PC-9 (cell line): ENCODE measurements at regions not wholly inside any gene's neighbourhood (a gene's known extent, or its start where the extent isn't known, plus 50 kb on each side); places are given as distances from the start of the nearest gene placed in this dataset.

ENCODE experiments used
- BruUV-seq: library from RNA; stranded (reverse); fragments of 400-500 nt; replicated peaks from 2 replicates; lab custom pipeline; 2021; lab: Mats Ljungman, UMichigan
- CTCF ChIA-PET: fragments of 300-600 bp; sonication (Branson Sonifier 250); formaldehyde crosslinking; loops from one replicate; lab custom pipeline; 2022; ENCODE audit warnings: antibody characterized with exemption; lab: Charles Lee
- POLR2A ChIA-PET: fragments of 300-600 bp; sonication (Branson Sonifier 250); formaldehyde crosslinking; loops from one replicate; lab custom pipeline; 2022; ENCODE audit warnings: antibody characterized with exemption; ENCODE audit not compliant: unreplicated experiment; lab: Charles Lee
- DNase-seq, 2 experiments: peaks; one replicate each; pipeline versions ENCODE4 v3.0.0 to v3.0.0-alpha.2; 2015 to 2022; ENCODE audit warnings: mixed read lengths in 1 of 2
- H2AFZ ChIP-seq: fragments of 200-600 bp; sonication (generic); 2 replicates; pipeline ENCODE4 v1.8.1; 2017; ENCODE audit warnings: antibody characterized with exemption
- H3F3A ChIP-seq: fragments of 200-600 bp; sonication (generic); 2 replicates; pipeline ENCODE4 v1.8.1; 2017; ENCODE audit warnings: antibody characterized with exemption, mild to moderate bottlenecking, low read depth; ENCODE audit not compliant: insufficient read depth
- H3K27ac ChIP-seq: fragments of 200-600 bp; sonication (generic); 2 replicates; pipeline ENCODE4 v1.6.1; 2016; ENCODE audit warnings: mixed run types
- H3K27me3 ChIP-seq: fragments of 200-600 bp; sonication (generic); 2 replicates; pipeline ENCODE4 v1.6.1; 2016; ENCODE audit warnings: low read depth, mixed run types; ENCODE audit not compliant: insufficient read depth
- H3K36me3 ChIP-seq: fragments of 200-600 bp; sonication (generic); 2 replicates; pipeline ENCODE4 v1.6.1; 2016; ENCODE audit warnings: low read depth, mixed run types
- H3K4me1 ChIP-seq: fragments of 200-600 bp; sonication (generic); replicated peaks from 2 replicates; pipeline ENCODE4 v1.6.1; 2016; ENCODE audit warnings: mixed run types; ENCODE audit not compliant: insufficient read depth
- H3K4me2 ChIP-seq: fragments of 200-600 bp; sonication (generic); 2 replicates; pipeline ENCODE4 v1.6.1; 2017; ENCODE audit warnings: mixed run types
- H3K4me3 ChIP-seq: fragments of 200-600 bp; sonication (generic); 2 replicates; pipeline ENCODE4 v1.6.1; 2016; ENCODE audit warnings: mixed run types
- H3K79me2 ChIP-seq: fragments of 200-600 bp; sonication (generic); 2 replicates; pipeline ENCODE4 v1.6.1; 2017; ENCODE audit warnings: low read depth, mixed run types
- H3K9me2 ChIP-seq: fragments of 200-600 bp; sonication (generic); 2 replicates; pipeline ENCODE4 v1.8.1; 2017; ENCODE audit warnings: mild to moderate bottlenecking; ENCODE audit not compliant: insufficient read depth
- H3K9me3 ChIP-seq: fragments of 200-600 bp; sonication (generic); 2 replicates; pipeline ENCODE4 v1.8.1; 2016; ENCODE audit warnings: low read depth; ENCODE audit not compliant: insufficient read depth
- H4K20me1 ChIP-seq: fragments of 200-600 bp; sonication (generic); 2 replicates; pipeline ENCODE4 v1.8.1; 2017; ENCODE audit not compliant: insufficient read depth
- CTCF ChIP-seq: fragments of 200-600 bp; sonication (generic); conservative IDR thresholded peaks from 2 replicates; pipeline ENCODE4 v1.6.1; 2017; ENCODE audit warnings: mixed run types, antibody characterized with exemption, mild to moderate bottlenecking, moderate library complexity
- EZH2 ChIP-seq: fragments of 200-600 bp; sonication (generic); IDR thresholded peaks from 2 replicates; pipeline ENCODE4 v1.8.0; 2017; ENCODE audit warnings: antibody characterized with exemption, low read depth
- intact Hi-C: fragments of 100-400 bp; cut with micrococcal nuclease; formaldehyde crosslinking; loops from one replicate; pipeline ENCODE4 v1.10.0; 2022; ENCODE audit not compliant: unreplicated experiment

GRCh38 chr20:43800186-43800585 lies 73.4 kb upstream of the GTSF1L start:
- Histone ChIP-seq H3K4me3 (no peak overlapping the region), H3K36me3 (no peaks in the 10 kb centered on the region), H3K9me3 (0 out of 2 replicates have a peak, but pooled peaks cover 6% of the 10 kb centered on the region), H3K79me2 (no peaks in the 10 kb centered on the region), H3F3A (no peaks in the 10 kb centered on the region), H4K20me1 (no peaks in the 10 kb centered on the region), H3K4me2 (no peak overlapping the region), H3K9me2 (no peaks in the 10 kb centered on the region), H3K27me3 (no peaks in the 10 kb centered on the region), H3K4me1 (peaks cover 8% of the 10 kb centered on the region; the same call in 1 of the 2 replicates), H3K27ac (no peak overlapping the region), H2AFZ (no peak overlapping the region)
- POLR2A ChIA-PET, result no interaction called here
- BruUV-seq, result no TSS peak
- CTCF ChIA-PET, result no interaction called here
- intact Hi-C loops, result no loop called here
- no peak for DNase-seq
- TF ChIP-seq EZH2, result no peak
- TF ChIP-seq CTCF, result no peak

GRCh38 chr20:43799741-43800140 lies 72.9 kb upstream of the GTSF1L start:
- intact Hi-C loops, result no loop called here
- Histone ChIP-seq H3K79me2 (no peaks in the 10 kb centered on the region), H3K27me3 (no peaks in the 10 kb centered on the region), H3K36me3 (no peaks in the 10 kb centered on the region), H3K9me2 (no peaks in the 10 kb centered on the region), H3K4me3 (no peak overlapping the region), H3K27ac (no peak overlapping the region), H4K20me1 (no peaks in the 10 kb centered on the region), H3F3A (no peaks in the 10 kb centered on the region), H3K9me3 (0 out of 2 replicates have a peak, but pooled peaks cover 4% of the 10 kb centered on the region), H3K4me2 (no peak overlapping the region), H3K4me1 (peaks cover 8% of the 10 kb centered on the region; the same call in 1 of the 2 replicates), H2AFZ (no peak overlapping the region)
- ChIA-PET POLR2A (no interaction called here), CTCF (no interaction called here)
- no peak for DNase-seq
- TF ChIP-seq EZH2, result no peak
- no peak for TF ChIP-seq CTCF
- no TSS peak for BruUV-seq

GRCh38 chr20:43799150-43799711 lies 72.4 kb upstream of the GTSF1L start:
- intact Hi-C loops, result no loop called here
- H3K27me3 ChIP-seq, result no peaks in the 10 kb centered on the region
- H3K4me3 ChIP-seq, result no peak overlapping the region
- H3F3A ChIP-seq, result no peaks in the 10 kb centered on the region
- TF ChIP-seq CTCF (no peak), EZH2 (no peak)
- no TSS peak for BruUV-seq
- no peaks in the 10 kb centered on the region for H3K79me2 ChIP-seq
- peaks cover 8% of the 10 kb centered on the region; the same call in 1 of the 2 replicates for H3K4me1 ChIP-seq
- no peaks in the 10 kb centered on the region for H3K9me3 ChIP-seq
- no peaks in the 10 kb centered on the region for H3K36me3 ChIP-seq
- POLR2A ChIA-PET, result interaction anchor here (0.7 kb wide), 1 partner anchor 44 kb away, joined by 7 read pairs; no protein-coding TSS in a partner anchor
- CTCF ChIA-PET, result no interaction called here
- H3K27ac ChIP-seq, result no peak overlapping the region
- H3K4me2 ChIP-seq, result no peak overlapping the region
- no peak overlapping the region for H2AFZ ChIP-seq
- H3K9me2 ChIP-seq, result no peaks in the 10 kb centered on the region
- H4K20me1 ChIP-seq, result no peaks in the 10 kb centered on the region
- no peak for DNase-seq
